HCT116 (cell line): ENCODE measurements at regions not wholly inside any gene's neighbourhood (a gene's known extent, or its start where the extent isn't known, plus 50 kb on each side); places are given as distances from the start of the nearest gene placed in this dataset.
"Not testable (repeated sequence)": the region's sequence is repeated elsewhere in the genome, so short reads cannot be mapped to it uniquely, and the experiment has no call there.

Source experiments
- ATAC-seq: fragments of 200-7000 bp; cut with Tn5 transposase; 2 replicates; pipeline ENCODE4 v1.9.1; 2020; ENCODE audit warnings: mild to moderate bottlenecking, moderate library complexity
- BruUV-seq: library from RNA; stranded (reverse); fragments of 400-500 nt; replicated peaks from 2 replicates; lab custom pipeline; 2021; lab: Mats Ljungman, UMichigan
- CTCF ChIA-PET: fragments of 300-600 bp; sonication (Branson Sonifier 250); formaldehyde crosslinking; loops from one replicate; lab custom pipeline; 2021; ENCODE audit warnings: antibody characterized with exemption; lab: Charles Lee
- POLR2A ChIA-PET: fragments of 300-600, 350-600 bp; sonication (Branson Sonifier 250); formaldehyde crosslinking; loops from one replicate; lab custom pipeline; 2021; ENCODE audit warnings: antibody characterized with exemption; lab: Charles Lee
- RAD21 ChIA-PET, 2 experiments: fragments of 300-600 bp; sonication (Branson Sonifier 250); formaldehyde crosslinking; loops; one replicate each; lab custom pipeline; 2023; ENCODE audit warnings: low total read pairs in 2 of 2; ENCODE audit not compliant: uncharacterized antibody in 2 of 2, unreplicated experiment in 2 of 2, low non-redundant PET in 1 of 2; lab: Charles Lee
- DNase-seq: peaks from one replicate; pipeline ENCODE4 v3.0.0-alpha.2; 2010; ENCODE audit warnings: low read depth, low spot score
- H2AFZ ChIP-seq: fragments of 200-600 bp; shearing (Covaris generic), sonication (generic); 2 replicates; pipeline ENCODE4 v1.6.1; 2017; ENCODE audit warnings: low read depth, mixed run types, mixed read lengths, antibody characterized with exemption, low read length; ENCODE audit not compliant: poor library complexity, severe bottlenecking
- H3K27ac ChIP-seq: 2 replicates; pipeline ENCODE4 v1.5.1; 2012; ENCODE audit warnings: low read depth, low read length
- H3K27me3 ChIP-seq: fragments of 200-600 bp; sonication (generic); 2 replicates; pipeline ENCODE4 v1.6.1; 2016; ENCODE audit warnings: mixed run types, low read length, mixed read lengths; ENCODE audit not compliant: insufficient read depth
- H3K36me3 ChIP-seq, 2 experiments: fragments of 200-500 bp in 1 of 2; fragments of 200-600 bp in 1 of 2; sonication (Bioruptor generic) in 1 of 2; sonication (generic) in 1 of 2; 2 replicates each; pipeline versions ENCODE4 v1.5.1 to v1.6.1; 2014 to 2016; ENCODE audit warnings: low read length in 2 of 2, inconsistent platforms in 1 of 2, mixed read lengths in 1 of 2, mixed run types in 1 of 2; ENCODE audit not compliant: insufficient read depth in 2 of 2, control insufficient read depth in 1 of 2
- H3K4me1 ChIP-seq, 2 experiments: fragments of 200-600 bp in 1 of 2; sonication (generic) in 1 of 2; 2 replicates each; pipeline versions ENCODE4 v1.5.1 to v1.6.1; 2012 to 2017; ENCODE audit warnings: low read length in 2 of 2, inconsistent platforms in 1 of 2, mild to moderate bottlenecking in 1 of 2, mixed read lengths in 1 of 2, mixed run types in 1 of 2, moderate library complexity in 1 of 2; ENCODE audit not compliant: insufficient read depth in 2 of 2, control insufficient read depth in 1 of 2
- H3K4me2 ChIP-seq: fragments of 200-600 bp; sonication (generic); 2 replicates; pipeline ENCODE4 v1.6.1; 2017; ENCODE audit warnings: mixed run types, low read length, mixed read lengths
- H3K4me3 ChIP-seq, 2 experiments: fragments of 200-600 bp in 1 of 2; sonication (generic) in 1 of 2; replicated peaks in 1 of 2; 2 replicates each; pipeline ENCODE4 v1.5.1; 2011 to 2016; ENCODE audit warnings: low read length in 2 of 2, control low read depth in 1 of 2, low read depth in 1 of 2, mild to moderate bottlenecking in 1 of 2, mixed read lengths in 1 of 2, mixed run types in 1 of 2
- H3K79me2 ChIP-seq: fragments of 200-600 bp; sonication (generic); 2 replicates; pipeline ENCODE4 v1.6.1; 2017; ENCODE audit warnings: mild to moderate bottlenecking, mixed run types, low read length, moderate library complexity, mixed read lengths; ENCODE audit not compliant: insufficient read depth
- H3K9ac ChIP-seq: fragments of 200-600 bp; sonication (generic); 2 replicates; pipeline ENCODE4 v1.6.1; 2016; ENCODE audit warnings: low read length, mixed read lengths
- H3K9me2 ChIP-seq: fragments of 200-600 bp; sonication (generic), shearing (Covaris generic); 2 replicates; pipeline ENCODE4 v1.6.1; 2017; ENCODE audit warnings: mixed run types, mild to moderate bottlenecking, moderate library complexity; ENCODE audit not compliant: insufficient read depth
- H3K9me3 ChIP-seq, 2 experiments: fragments of 200-500 bp in 1 of 2; fragments of 200-600 bp in 1 of 2; sonication (Bioruptor generic) in 1 of 2; sonication (generic) in 1 of 2; 2 replicates each; pipeline ENCODE4 v1.6.1; 2014 to 2017; ENCODE audit warnings: low read length in 2 of 2, mixed read lengths in 2 of 2, inconsistent platforms in 1 of 2, low read depth in 1 of 2, mild to moderate bottlenecking in 1 of 2, mixed run types in 1 of 2, moderate library complexity in 1 of 2; ENCODE audit not compliant: control insufficient read depth in 1 of 2, insufficient read depth in 1 of 2
- H4K20me1 ChIP-seq: fragments of 200-600 bp; sonication (generic), shearing (Covaris generic); 2 replicates; pipeline ENCODE4 v1.6.1; 2017; ENCODE audit warnings: mixed run types, mild to moderate bottlenecking, moderate library complexity; ENCODE audit not compliant: insufficient read depth
- CEBPB ChIP-seq: IDR thresholded peaks from 2 replicates; pipeline ENCODE4 v1.6.1; 2012; ENCODE audit warnings: low read depth
- ELF1 ChIP-seq: IDR thresholded peaks from 2 replicates; pipeline ENCODE4 v1.6.1; 2012; ENCODE audit warnings: low read depth, borderline replicate concordance
- MAX ChIP-seq: IDR thresholded peaks from 2 replicates; pipeline ENCODE4 v1.6.1; 2012
- SP1 ChIP-seq: IDR thresholded peaks from 2 replicates; pipeline ENCODE4 v1.6.1; 2012; ENCODE audit warnings: low read depth
- ZFX ChIP-seq: fragments of 450-650 bp; IDR thresholded peaks from 2 replicates; pipeline ENCODE4 v1.6.1; 2017
- intact Hi-C: fragments of 100-400 bp; cut with micrococcal nuclease; formaldehyde crosslinking; loops from 2 replicates; pipeline ENCODE4 v1.10.0; 2022
- TF ChIP-seq, protein P1 (sequence below), 3 experiments: fragments of 200-600 bp in 1 of 3; sonication (generic) in 1 of 3; IDR thresholded peaks in 2 of 3; conservative IDR thresholded peaks in 1 of 3; 2 replicates each; pipeline ENCODE4 v1.5.1; 2012 to 2017; ENCODE audit warnings: low read depth in 2 of 3, low read length in 2 of 3, antibody characterized with exemption in 1 of 3, borderline replicate concordance in 1 of 3, control low read depth in 1 of 3, mild to moderate bottlenecking in 1 of 3, mixed read lengths in 1 of 3, mixed run types in 1 of 3, moderate library complexity in 1 of 3; ENCODE audit not compliant: insufficient read depth in 1 of 3
- TF ChIP-seq, protein P2 (sequence below): IDR thresholded peaks from 2 replicates; pipeline ENCODE4 v1.6.1; 2012; ENCODE audit warnings: low read depth

DNA sequence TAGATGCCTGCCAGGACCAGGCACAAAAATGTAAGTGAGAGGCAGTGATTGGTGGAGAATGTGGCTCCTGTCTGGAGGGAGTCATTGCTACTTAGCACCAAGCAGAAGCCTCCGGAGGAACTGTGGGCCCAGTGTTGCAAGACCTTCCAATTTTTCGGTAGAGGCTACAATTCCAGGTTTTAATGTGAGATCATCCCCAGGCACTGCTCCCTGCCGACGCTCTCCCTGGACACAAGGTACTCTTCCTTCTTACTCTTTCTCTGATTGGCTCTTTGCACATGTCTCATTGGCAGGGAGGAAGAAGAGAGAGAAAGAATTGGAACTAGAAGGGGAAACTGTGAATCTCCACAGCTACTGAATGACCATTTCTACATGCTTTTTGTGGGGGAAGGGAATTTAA, 53.7 kb upstream of the EP300 start:
- H3K4me1 ChIP-seq, result peaks cover 0 to 7% of the 10 kb centered on the region in 2 experiments; a peak in 1 of 4 replicates
- H3K27me3 ChIP-seq, result no peaks in the 10 kb centered on the region
- ATAC-seq (no peak), DNase-seq (no peak)
- no peak overlapping the region for H3K4me3 ChIP-seq
- H3K27ac ChIP-seq, result no peak overlapping the region
- H3K9me2 ChIP-seq, result no peaks in the 10 kb centered on the region
- BruUV-seq, result no TSS peak
- H3K36me3 ChIP-seq, result no peaks in the 10 kb centered on the region
- ChIA-PET CTCF (no interaction called here), RAD21 (no interaction called here), POLR2A (no interaction called here)
- H4K20me1 ChIP-seq, result no peaks in the 10 kb centered on the region
- intact Hi-C loops, result no loop called here
- TF ChIP-seq CEBPB (no peak), ELF1 (no peak), ZFX (no peak), SP1 (no peak), MAX (no peak)
- TF ChIP-seq, protein P1, sequence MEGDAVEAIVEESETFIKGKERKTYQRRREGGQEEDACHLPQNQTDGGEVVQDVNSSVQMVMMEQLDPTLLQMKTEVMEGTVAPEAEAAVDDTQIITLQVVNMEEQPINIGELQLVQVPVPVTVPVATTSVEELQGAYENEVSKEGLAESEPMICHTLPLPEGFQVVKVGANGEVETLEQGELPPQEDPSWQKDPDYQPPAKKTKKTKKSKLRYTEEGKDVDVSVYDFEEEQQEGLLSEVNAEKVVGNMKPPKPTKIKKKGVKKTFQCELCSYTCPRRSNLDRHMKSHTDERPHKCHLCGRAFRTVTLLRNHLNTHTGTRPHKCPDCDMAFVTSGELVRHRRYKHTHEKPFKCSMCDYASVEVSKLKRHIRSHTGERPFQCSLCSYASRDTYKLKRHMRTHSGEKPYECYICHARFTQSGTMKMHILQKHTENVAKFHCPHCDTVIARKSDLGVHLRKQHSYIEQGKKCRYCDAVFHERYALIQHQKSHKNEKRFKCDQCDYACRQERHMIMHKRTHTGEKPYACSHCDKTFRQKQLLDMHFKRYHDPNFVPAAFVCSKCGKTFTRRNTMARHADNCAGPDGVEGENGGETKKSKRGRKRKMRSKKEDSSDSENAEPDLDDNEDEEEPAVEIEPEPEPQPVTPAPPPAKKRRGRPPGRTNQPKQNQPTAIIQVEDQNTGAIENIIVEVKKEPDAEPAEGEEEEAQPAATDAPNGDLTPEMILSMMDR (IDR thresholded peaks at IDR 0.05 in 2 of 3, conservative IDR thresholded peaks at IDR 0.05 in 1 of 3; ENCODE audit: borderline replicate concordance in 1 of 3, insufficient read depth in 1 of 3, low read depth in 2 of 3, low read length in 2 of 3), result no peak
- TF ChIP-seq, protein P2, sequence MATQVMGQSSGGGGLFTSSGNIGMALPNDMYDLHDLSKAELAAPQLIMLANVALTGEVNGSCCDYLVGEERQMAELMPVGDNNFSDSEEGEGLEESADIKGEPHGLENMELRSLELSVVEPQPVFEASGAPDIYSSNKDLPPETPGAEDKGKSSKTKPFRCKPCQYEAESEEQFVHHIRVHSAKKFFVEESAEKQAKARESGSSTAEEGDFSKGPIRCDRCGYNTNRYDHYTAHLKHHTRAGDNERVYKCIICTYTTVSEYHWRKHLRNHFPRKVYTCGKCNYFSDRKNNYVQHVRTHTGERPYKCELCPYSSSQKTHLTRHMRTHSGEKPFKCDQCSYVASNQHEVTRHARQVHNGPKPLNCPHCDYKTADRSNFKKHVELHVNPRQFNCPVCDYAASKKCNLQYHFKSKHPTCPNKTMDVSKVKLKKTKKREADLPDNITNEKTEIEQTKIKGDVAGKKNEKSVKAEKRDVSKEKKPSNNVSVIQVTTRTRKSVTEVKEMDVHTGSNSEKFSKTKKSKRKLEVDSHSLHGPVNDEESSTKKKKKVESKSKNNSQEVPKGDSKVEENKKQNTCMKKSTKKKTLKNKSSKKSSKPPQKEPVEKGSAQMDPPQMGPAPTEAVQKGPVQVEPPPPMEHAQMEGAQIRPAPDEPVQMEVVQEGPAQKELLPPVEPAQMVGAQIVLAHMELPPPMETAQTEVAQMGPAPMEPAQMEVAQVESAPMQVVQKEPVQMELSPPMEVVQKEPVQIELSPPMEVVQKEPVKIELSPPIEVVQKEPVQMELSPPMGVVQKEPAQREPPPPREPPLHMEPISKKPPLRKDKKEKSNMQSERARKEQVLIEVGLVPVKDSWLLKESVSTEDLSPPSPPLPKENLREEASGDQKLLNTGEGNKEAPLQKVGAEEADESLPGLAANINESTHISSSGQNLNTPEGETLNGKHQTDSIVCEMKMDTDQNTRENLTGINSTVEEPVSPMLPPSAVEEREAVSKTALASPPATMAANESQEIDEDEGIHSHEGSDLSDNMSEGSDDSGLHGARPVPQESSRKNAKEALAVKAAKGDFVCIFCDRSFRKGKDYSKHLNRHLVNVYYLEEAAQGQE, result no peak
- no peaks in the 10 kb centered on the region for H3K9me3 ChIP-seq
- H2AFZ ChIP-seq, result no peak overlapping the region
- no peak overlapping the region for H3K4me2 ChIP-seq
- H3K9ac ChIP-seq, result no peak overlapping the region
- no peaks in the 10 kb centered on the region for H3K79me2 ChIP-seq

DNA sequence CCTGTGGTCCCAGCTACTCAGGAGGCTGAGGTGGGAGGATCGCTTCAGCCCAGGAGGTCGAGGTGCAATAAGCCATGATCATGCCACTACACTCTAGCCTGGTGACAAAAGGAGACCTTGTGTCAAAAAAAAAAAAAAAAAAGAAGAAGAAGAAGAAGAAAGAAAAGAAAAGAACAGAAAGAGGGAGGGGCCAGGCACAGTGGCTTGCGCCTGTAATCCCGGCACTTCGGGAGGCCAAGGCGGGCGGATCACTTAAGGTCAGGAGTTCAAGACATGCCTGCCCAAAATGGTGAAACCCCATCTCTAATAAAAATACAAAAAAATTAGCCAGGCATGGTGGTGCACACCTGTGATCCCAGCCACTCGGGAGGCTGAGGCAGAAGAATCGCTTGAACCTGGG, 52.8 kb upstream of the EP300 start:
- RAD21 ChIA-PET, H4K20me1 ChIP-seq, ATAC-seq, H3K4me1 ChIP-seq, H3K9me2 ChIP-seq, H3K36me3 ChIP-seq, H3K27ac ChIP-seq, H3K4me2 ChIP-seq, H3K4me3 ChIP-seq, CTCF ChIA-PET, H3K9ac ChIP-seq, H3K9me3 ChIP-seq, BruUV-seq, H3K27me3 ChIP-seq, H3K79me2 ChIP-seq, intact Hi-C loops, POLR2A ChIA-PET, DNase-seq, H2AFZ ChIP-seq: not testable (repeated sequence)
